ENCODE measurements at regions not wholly inside any gene's neighbourhood (a gene's known extent, or its start where the extent isn't known, plus 50 kb on each side); places are given as distances from the start of the nearest gene placed in this dataset.

DNA sequence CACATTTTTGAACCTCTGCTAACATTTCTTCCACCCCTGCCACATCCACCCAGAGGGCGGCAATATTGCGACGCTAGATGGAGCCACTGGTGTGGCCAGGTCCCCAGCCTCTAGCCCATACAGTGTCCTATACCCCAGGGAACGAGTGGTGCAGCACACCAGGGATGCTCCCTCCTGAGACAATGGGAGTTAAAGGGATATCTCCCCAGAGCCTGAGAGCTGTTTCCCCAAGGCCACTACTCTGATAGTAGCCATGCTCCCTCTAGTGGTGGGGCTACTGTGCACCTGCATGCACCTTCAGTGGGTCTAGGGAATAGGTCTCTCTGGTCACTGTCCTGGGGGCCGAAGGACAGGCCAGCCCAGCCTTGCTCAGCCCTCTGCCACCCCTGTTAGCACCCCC lies 336.4 kb upstream of the FSHR start:
- DNase-seq (ENCODE audit: low read depth): no peak

DNA sequence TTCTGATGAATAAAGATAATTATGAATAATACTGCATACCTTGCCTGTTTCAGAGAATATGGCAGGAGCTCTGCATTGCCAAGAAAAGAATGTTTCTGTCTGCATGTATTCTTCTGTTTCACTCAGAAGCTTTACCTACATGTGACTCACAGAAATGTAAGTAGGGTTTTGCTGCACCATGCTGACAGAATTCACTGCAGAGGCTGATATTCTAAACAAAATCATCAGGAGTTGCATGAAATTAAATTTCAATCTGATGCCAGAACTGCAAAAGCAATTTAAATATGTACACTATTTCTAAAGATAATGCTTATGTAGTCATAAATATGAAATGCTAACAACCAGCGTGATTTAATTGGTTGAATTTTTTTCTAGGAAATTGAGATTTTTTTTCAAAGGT lies 332.8 kb upstream of the FSHR start:
- no peak for DNase-seq (ENCODE audit: low read depth)

DNA sequence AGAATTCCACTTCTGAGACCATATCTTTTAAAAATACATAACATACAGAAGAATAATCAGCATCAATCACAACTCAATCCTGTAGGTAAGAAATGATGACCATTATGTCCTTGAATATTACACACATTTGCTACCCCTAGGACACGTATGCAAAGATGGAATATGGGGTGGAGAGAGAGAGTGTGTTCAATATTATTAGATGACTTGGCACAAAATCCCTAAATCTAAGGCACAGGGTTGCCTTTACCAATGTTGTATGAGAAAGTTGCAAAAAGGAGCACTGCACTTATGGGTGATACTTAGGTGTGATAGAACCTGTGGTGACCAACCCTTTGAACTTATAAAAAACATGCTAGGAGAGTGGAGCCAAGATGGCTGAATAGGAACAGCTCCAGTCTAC lies 326.2 kb upstream of the FSHR start:
- no peak for DNase-seq (ENCODE audit: low read depth)

DNA sequence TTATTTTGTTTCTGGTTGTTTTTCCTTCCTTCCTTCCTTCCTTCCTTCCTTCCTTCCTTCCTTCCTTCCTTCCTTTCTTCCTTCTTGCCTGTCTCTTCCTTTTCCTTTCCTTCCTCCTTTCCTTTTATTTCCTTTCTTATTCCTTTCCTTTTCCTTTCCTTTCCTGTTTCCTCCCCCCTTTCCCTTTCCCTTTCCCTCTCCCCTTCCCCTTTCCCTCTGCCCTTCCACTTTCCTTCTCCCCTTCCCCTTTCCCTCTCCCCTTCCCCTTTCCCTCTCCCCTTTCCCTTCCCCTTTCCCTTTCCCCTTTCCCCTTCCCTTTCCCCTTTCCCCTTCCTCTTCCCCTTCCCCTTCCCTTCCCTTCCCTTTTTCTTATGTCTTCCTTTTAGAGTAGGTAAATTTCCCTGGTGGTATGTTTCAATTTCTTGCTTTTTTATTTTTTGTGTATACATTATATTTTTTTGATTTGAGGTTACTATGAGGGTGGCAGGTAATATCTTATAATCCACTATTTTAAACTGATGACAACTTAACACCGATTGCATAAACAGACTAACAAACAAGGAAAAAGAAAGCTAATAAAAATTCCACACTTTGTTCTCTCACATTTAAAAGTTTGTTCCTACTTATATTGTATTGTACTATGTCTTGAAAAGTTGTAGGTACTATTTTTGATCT lies 311.0 kb upstream of the FSHR start:
- DNase-seq (ENCODE audit: low read depth): no peak

DNA sequence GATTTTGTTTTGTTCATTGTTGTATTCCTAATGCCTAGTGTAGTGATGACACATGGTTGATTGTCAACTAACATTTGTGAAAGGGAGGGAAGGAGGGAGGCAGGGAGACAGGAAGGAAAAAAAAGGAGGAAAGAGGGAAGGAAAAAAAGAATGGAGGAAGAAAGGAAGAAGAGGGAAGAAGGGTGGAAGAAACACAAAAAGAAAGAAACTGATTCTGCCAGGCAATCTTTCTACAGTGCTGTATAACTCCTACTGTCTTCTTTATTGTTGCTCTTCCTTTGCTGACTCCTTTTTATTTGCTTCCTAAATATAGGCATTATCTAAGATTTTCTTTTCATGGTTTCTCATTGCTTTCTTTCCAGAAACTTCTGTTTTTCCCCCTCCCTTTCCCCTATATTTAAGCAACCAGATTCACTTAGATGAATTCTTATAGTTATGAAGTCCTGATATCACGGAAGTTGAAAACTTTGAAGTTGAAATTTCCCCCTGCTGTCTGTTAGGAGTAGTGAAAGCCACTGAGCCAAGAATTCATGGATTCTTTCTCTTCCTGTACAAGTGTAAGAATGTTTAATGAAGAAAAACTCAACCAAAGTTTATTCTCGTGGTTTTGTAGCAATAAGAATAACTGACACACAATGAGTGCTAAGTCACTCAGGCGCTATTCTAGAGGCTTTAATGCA lies 305.1 kb upstream of the FSHR start:
- DNase-seq (ENCODE audit: low read depth): no peak

DNA sequence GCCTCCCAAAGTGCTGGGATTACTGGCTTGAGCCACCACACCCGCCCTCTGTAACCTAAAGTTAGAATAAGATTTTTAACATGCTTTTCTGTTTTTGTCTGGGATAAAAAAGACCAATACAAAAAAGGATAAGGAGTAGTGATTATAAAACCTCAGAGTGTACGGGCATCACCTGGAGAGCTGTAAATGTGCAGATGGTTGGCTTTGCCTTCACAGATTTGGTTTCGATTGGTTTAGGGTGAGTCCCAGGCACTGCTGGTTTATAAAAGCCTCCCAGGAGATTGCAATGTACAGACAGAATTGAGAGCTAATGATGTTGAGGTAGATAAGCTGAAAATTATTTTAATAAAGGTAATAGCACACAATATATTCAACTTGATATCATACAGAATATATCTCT lies 289.7 kb upstream of the FSHR start:
- no peak for DNase-seq (ENCODE audit: low read depth)

DNA sequence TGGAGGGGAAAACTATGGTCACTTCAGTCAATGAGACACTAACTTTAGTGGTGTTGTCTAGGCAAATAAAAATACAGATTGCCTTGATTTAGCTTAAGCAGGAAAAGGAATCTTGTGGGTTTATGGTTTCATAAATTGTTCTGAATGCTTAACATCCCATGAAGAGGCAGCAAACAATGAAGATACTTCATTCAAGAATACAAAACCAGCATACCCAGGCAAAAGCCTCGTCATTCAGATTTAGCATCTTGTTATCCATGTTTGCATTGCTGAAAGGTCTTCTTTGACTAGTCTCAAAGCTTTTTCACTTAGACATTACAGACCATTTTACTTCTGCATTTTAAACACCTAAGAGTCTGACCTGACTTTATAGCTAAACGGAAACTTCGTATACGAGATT lies 272.7 kb upstream of the FSHR start:
- DNase-seq (ENCODE audit: low read depth): no peak

DNA sequence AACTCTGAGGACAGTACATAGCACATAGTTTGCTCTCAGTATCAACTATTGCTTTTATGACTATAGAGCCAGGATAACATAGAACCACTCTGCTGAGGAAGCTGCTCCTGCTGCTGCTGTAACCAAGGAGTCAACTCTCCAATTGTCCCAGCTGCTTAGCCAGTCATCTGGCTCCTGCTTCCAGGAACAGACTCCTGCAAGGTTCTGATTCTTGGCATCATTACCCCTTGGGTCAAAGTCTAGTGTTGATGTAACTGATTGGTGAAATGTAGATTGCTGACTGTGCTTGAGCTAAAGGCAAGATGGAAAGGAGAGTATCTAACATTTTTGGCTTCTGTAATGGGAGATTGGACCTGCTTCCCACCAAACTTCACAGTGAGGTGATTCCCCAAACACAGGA lies 261.9 kb upstream of the FSHR start:
- no peak for DNase-seq (ENCODE audit: low read depth)

DNA sequence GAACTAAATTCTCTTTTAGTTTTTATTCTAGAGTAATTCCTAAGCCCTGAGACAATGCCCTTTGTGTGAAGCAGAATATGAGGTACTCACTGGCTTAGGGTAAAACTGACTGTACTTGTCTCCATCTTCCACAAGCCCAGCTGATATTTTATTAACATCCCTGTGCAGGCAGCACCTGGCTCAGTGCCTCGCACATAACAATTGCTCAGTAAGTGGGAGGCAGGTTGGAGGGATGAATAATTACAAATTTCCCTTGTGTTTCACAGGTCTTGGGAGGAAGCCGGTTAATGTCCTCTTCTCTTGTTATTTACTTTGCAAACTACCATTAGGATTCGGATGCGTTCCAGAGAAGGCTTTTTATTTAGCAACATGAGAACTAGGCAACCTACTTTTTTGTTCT lies 249.8 kb upstream of the FSHR start:
- no peak for DNase-seq (ENCODE audit: low read depth)

DNA sequence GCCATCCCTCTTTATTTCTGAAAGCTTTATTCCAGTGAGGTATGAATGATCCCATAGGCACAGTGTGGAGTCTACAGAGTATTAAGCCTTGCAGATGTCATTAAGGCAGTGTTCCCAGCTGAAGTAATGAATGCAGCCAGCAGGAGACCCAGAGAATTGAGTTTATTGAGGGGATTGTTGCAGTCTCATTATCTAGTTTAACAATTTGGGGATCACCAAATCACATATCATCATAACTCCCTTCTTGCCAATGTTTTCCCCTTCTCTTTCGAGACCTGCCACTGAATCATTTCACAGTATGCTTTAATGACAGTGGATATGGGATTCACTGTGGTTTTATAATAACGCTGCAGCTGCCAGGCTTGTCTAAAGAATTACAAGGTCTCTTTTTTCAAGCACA lies 249.3 kb upstream of the FSHR start:
- no peak for DNase-seq (ENCODE audit: low read depth)

DNA sequence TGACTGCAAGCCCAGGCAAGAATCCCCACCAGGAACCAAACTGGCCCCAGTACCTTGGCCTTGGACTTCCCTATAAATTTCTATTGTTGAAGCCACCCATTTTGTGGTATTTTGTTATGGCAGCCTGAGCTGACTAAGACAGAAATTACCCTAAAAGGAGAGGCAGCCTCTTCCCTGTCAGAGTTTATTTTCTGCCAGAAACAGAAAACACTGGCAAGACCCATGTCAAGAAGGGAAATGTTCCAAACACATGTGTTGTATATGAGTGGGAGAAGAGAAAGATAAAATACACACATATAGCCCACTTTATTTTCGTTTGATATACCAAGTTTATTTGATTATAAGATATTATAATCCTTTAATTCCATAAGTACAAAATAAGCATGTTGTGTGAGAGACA lies 225.1 kb upstream of the FSHR start:
- DNase-seq (ENCODE audit: low read depth): no peak

DNA sequence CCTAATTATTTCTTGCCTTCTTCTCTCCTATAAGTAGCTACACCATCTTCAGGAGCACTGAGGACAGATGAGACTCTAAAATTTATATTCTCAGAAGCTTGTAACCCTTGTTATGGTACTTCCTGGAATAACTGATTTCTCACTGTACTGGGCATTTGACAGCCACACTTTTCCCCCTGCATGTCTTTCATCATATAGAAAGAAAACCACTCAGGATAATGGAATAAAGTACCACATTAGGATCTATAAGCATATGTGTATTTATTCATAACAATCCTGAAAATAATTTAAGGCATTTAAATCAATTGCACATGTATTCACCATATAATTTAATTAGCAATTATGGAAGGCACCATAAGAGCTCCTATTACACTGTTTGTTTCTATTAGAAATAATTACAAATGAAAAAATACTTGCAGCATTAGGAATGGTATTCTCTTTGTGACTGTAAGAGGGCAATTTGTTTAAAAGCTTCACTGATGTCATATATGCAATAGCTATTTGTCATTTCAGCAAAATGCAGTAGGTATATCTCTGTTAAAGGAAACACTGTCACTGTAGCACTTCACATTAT lies 216.9 kb upstream of the FSHR start:
- DNase-seq (ENCODE audit: low read depth): no peak

DNA sequence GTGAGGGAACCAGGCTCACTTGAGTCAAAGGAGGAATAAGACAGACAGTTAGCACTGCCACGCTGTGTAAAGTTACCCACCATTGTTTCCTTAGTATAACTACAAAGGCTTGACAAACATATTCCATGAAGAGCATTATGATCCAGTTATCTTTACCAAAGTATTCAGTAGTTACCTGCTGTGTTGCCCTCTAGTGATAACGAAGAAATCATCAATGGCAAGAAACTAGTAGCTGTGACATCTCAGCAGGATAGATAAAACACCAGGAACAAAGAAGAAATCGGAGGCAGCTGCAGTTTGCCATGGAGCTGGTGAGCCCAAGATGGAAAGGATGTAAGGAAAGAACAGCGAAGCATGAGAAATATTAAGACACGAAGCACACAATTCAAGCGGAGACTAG lies 215.3 kb upstream of the FSHR start:
- no peak for DNase-seq (ENCODE audit: low read depth)

DNA sequence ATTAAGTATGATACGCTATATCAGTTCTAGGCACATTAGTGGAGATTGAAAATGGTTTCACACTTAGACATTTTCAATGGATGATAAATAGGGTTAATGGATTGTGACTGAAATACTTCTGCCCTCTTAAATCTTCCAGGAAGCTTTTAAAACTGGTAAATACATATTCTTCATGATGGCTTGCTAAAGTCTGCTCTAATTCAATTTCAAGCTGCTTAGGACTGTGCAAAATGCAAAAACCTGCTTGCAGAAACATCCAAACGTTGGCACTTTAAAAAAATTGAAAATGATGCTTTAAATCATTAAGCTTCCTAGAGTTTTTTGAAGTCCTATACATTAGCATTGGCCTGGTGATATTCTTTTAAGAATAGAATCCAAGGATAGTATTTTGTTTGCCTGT lies 214.8 kb upstream of the FSHR start:
- DNase-seq (ENCODE audit: low read depth): no peak

DNA sequence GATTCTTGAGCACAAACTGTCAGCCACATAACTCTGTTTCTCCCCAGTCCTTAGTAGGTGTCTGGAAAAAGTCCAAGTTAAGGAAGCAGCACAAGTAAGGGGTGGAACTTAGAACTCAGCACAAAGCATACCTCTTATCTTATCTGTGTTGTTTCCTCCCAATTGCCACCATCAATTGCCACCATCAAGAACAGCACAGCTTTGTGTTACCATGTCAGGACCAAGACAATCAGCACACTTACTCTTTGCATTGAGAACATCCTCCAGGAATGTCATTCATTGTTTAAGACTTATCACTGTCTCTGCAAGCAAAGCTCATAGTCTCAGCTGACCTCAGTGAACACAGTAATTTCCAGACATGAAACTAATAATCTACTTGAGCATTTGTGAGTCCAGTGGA lies 212.7 kb upstream of the FSHR start:
- DNase-seq (ENCODE audit: low read depth): no peak

DNA sequence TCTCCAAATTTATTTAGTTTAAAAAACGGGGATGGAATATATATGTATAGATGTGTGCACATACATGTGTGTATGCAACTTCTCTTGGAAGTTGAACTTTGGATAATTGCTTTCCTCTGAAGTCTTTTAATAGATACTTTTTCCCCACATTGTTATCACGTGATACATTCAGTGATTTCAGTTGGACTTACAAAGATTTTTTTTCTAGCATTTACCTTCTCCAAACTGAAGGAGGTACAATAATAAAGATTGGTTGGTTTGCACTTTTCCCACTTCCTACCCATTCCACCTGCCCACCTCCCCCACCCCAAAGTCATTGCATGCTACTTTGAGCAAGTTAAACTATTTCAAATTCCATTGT lies 206.1 kb upstream of the FSHR start:
- DNase-seq (ENCODE audit: low read depth): no peak

DNA sequence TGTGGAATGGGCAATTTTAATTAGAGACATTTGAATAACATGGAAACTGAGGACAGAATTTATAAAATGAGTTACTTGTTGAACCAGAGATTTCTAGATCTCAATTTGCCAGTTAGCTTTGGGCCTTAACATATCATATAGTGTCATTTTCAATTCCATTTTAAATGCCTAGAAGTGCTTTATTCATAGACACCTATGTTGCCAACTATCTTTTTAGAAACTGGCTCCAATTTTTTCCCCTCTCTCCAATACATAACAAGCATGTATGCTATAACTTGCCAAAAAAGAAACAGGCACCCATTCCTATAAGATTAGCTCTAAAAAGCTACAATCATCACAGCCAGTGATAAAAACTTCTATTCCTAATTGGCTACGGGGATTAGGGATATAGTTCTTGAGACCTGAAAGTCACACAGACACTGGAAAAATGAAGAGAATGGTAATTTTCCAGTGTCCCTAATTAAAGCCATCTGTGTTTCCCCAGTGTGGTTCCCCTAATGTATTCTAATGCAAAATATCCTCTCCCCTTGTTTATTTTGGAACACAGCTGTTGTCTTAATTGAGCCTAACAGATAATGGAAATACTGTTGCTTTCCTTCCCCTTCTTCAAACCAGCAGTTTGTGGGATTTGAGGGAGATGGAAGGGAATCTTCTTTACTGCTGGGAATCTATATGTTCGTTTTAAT lies 205.5 kb upstream of the FSHR start:
- DNase-seq (ENCODE audit: low read depth): no peak

DNA sequence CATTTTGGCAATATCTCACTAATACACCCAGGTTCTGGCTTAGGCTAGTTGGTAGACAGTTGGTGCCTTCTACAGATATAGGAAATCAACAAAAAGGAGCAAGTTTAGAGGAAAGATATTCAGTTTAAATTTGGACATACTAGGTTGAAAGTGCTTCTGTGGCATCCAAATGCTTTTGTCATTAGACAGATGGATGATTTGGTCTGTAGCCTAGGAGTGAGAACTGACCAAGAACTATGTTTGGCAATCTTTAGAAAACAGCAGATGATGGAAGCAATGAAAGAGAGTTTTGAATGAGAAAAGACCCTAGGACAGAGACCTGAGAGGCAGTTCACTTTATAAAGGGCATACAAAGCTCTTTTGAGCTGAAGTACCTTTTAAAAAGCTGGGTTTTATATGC lies 201.3 kb upstream of the FSHR start:
- DNase-seq (ENCODE audit: low read depth): no peak

DNA sequence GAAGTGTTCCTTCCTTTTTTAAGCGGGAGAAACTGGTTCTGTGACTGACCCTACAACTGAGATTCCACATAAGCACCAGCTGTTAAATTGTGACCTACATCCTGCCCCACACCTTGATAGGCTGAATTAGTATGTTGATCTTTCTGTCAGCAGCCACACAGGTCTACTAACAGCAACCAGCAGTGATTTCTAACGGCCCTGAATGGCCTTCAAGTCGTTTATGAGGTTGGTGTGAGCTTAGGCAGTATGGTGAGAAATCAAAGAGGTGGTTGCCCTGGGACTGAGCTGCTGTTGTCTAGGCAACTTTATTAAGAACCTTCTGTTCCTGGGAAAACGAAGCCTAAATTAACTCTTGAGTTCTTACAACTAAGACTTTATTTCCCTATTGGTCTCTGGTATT lies 197.2 kb upstream of the FSHR start:
- DNase-seq (ENCODE audit: low read depth): no peak

DNA sequence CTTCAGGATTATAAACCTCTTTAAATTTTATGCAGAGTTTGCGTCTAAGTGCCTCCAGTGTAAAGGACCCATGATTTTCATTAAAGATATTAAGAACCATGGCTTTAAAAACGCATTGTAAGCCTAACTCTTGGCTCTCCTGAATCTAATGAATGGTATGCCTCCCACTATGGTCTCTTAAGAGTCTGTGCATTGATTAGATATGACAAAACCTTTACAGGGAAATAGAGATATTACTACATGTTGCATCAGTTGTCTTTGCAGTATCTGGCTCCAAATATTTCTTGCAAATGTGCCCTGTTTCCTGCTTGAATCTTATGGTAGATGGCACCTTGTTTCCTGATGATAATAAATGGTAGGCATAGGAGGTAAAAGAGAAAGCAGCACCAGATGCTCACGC lies 189.3 kb upstream of the FSHR start:
- no peak for DNase-seq (ENCODE audit: low read depth)

DNA sequence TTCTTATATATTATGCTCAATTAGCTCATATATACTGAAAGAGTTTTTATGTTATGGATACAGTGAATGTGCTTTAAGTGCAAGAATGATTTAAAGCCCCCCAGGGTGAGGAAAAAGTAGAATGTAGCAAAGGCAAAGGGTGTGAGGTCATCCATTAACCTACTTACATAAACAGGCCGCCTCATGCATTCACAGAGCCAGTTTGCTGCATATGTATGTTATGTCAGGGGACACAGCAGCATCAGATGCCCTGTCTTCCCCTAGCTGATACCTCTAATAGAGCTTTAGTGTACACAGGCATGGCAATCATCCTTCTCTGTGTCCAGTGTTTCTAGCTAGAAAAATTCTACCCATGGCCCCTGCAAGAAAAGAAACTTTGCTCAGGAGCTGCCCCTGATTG lies 187.8 kb upstream of the FSHR start:
- DNase-seq (ENCODE audit: low read depth): no peak

DNA sequence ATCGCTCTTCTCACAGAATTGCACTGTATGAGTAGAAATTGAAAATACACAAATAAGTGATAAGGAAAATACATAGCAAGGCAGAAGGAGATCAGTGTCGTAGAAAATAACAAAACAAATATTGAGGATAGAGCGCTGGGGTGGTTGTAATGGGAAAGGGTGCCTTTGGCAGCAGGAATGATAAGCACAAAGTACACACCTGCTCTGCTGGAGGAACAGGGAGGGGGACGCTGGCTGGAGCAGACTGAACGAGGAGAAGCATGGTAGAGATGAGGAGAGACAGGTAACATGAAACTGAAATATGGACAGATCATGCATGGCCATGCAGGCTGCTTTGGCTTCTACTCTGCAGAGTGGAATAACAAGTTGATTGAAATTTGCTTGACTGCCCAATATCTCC lies 181.2 kb upstream of the FSHR start:
- DNase-seq (ENCODE audit: low read depth): no peak

DNA sequence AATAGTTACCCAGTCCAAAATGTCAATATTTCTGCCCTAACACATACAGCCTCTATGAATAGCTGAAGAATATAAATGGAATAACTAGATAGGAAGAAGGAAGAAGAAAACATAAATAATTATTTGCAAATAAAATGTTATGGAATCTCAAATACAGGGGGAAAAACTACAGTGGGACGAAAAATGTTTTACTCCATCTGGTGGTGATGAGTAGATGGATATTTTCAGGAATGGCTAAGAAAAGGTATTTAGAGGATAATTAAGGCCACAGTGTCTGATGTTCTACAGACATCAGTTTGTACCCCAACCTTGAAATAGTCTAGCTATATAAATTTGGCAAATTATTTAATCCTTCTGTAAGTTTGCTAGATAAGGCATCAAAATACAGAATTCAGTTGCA lies 178.1 kb upstream of the FSHR start:
- DNase-seq (ENCODE audit: low read depth): no peak

DNA sequence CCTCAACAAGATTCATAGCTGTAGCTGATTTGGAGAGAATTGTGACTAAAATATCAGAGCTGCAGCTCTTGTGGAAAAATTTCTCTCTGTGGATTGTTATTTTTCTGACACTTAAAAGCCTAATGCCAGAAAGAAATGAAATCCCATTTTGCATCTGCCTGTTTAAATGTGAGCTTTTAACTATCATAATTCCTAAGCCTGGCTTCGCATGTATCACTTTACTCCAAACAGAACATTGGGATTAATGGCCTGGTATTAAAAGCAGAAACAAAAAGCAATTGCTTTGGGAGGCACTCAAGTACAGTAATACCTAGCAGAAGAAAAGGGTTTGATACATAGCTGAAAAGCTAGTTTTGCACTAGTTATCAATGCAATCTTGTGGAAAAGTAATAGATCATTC lies 164.2 kb upstream of the FSHR start:
- no peak for DNase-seq (ENCODE audit: low read depth)
